LNCAP (cell line): ENCODE measurements at regions not wholly inside any gene's neighbourhood (a gene's known extent, or its start where the extent isn't known, plus 50 kb on each side); places are given as distances from the start of the nearest gene placed in this dataset.

Experiments used
- TF ChIP-seq, protein P1 (sequence below): fragments of 450-650 bp; IDR thresholded peaks from 2 replicates; pipeline ENCODE4 v1.5.1; 2017; ENCODE audit warnings: mild to moderate bottlenecking

DNA sequence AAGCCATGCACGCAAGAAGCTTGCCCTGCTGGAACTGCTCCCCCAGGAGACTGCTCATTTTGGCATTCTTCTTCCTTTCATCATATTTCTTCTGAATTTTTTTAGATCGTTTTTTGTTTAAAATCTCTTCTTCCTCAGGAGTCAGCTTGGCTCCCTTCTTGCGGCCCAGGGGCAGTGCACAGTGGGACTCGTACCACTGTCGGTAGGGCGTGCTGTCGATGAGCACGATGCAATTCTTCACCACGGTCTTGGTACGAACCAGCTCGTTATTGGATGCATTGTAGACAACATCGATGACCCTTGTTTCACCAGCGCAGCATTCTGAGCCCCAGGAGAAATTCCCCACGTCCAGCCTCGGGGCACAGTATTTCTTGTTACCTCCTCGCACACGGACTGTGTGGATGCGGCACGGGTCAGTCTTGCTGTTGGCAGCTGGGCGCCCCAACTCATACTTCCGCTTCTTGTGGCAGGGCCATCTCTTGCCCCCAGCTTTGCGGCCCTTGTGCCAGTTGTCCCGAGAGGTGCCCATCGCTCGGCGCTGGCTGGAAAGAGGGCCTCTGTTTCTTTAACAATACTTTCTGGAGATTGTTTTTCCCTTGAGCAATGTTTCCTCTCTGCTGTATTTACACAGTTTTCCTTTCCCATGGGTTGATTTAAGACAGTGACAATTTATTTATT lies 452.4 kb downstream of the TMEM121 start:
- TF ChIP-seq, protein P1, sequence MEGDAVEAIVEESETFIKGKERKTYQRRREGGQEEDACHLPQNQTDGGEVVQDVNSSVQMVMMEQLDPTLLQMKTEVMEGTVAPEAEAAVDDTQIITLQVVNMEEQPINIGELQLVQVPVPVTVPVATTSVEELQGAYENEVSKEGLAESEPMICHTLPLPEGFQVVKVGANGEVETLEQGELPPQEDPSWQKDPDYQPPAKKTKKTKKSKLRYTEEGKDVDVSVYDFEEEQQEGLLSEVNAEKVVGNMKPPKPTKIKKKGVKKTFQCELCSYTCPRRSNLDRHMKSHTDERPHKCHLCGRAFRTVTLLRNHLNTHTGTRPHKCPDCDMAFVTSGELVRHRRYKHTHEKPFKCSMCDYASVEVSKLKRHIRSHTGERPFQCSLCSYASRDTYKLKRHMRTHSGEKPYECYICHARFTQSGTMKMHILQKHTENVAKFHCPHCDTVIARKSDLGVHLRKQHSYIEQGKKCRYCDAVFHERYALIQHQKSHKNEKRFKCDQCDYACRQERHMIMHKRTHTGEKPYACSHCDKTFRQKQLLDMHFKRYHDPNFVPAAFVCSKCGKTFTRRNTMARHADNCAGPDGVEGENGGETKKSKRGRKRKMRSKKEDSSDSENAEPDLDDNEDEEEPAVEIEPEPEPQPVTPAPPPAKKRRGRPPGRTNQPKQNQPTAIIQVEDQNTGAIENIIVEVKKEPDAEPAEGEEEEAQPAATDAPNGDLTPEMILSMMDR = no peak

DNA sequence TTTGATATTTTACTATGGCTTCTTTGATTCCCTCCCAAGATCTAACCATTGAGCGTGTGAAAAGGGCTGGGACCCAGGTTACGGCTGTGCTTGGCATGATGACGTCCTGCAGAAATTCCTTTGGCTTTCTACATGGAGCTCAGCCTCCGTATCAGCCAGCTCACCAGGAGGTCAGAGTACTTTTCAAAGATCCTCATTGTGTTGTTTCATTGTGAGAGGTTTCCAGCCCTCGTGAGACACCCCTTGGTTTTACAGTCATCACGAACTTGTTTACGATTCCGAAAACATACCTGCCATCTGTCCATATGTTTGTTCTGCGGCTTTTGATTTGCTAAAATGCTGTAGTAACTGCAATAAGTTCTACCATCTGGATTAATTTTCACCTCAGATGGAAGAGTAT lies 453.1 kb downstream of the TMEM121 start:
- TF ChIP-seq, protein P1 = no peak

DNA sequence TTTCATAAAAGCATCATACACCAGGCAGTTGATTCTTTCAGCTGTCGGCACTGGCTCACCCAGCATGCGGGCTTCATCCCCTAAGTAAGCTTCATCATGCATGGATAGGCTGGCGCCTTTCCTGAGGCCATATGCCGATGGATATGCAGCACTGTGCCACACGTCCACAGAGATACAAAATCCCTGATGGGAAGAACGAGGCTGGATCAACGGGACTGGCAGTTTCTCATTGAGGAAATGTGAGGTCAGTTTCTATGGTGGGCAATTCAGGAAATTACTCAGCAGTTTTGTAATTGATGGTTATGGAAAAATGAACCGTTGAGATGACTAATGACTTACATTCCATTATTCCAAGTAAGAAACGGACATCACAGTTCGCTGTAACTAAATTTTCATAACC lies 453.8 kb downstream of the TMEM121 start:
- TF ChIP-seq, protein P1 = no peak

DNA sequence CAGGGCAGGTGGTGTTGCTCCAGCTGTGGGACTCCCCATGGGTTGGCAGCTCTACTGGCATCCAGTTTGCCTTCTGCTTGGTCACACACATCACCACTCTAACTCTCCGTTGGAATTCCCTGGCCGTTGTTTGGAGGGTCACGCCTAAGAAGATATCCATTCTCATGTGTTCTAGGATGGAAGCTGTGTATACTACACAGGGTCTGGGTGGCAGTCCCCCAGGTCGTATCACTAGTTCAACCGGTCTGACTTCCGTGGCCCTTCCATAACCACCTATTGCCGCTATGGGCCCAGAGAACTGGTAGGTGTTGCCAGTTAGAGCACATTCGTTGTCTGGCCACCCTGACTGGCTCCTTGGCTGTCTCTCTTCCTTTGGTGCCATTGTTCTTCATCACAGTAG lies 456.3 kb downstream of the TMEM121 start:
- TF ChIP-seq, protein P1 = no peak

DNA sequence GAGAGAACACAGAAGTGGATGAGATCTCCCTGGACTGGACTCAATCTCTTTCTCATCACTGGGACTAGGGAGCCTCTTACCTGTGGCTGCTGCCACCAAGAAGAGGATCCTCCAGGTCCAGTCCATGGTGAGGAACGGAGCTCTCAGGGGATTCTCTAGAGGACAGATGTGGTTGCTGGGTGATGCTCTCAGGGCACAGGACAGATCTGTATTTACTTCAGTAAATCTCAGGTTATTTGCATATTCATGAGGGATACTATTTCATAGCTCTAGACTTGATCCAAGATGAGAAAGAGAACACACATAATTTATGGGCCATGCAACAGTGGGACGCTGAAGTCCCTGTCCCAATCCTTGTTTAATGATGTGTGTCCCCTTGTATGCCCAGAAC lies 460.5 kb downstream of the TMEM121 start:
- TF ChIP-seq, protein P1 = no peak

DNA sequence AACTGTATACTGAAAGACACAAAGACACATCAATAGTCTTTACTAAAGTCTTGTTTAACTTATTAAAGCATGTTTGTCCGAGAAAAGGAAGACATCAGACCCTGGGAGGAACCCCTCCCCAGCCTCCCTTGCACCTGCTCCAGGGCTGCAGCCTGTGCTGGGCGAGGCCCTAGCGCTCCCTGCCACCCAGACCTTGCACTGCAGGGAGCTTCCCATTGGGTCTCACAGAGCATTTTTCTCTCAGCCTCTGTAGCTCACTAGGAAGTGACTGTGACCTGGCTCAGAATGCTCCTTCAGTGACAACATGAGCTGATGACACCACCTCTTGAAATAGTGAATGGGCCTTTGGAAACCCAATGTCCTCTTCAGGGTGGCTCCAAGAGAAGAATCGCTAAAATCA lies 461.2 kb downstream of the TMEM121 start:
- TF ChIP-seq, protein P1 = no peak

DNA sequence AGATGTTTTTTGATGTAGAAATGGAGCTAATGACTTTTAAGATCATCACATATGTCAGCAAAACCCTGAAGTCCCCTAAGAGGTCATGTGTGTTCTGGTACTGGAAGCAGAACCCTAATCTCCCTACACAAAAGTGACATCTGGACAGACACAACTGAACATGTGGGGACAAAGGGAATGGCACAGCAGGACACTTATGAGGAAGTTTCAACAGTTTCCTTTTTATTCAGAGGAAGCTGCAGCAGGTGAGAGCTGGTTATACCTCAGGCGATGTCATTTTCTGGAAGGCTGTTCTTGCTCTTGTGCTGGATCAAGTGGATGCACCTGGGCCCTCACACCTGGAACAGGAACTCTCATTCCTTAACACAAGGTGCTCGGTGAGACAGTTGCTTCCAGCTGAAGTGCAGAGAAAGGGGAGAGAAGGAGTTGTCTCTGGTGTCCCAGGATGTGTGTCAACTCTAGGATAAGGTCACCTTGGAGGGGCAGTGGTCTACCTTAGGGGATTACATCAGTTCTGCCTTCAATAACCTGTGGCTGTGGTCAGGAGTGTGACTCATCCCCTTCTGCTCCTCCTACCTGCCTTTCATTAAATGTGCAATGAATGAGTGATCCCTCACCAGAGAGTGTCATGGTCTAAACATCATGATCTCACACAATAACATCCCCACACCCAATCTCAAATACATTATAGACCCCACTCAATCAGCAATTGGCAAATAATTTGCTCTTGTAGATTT lies 463.4 kb downstream of the TMEM121 start:
- TF ChIP-seq, protein P1 = no peak
